ENCODE measurements at regions not wholly inside any gene's neighbourhood (a gene's known extent, or its start where the extent isn't known, plus 50 kb on each side); places are given as distances from the start of the nearest gene placed in this dataset.

GRCh38 chr1:38719880-38720279 lies 139.7 kb downstream of the RRAGC start:
- TF ChIP-seq, protein P1, sequence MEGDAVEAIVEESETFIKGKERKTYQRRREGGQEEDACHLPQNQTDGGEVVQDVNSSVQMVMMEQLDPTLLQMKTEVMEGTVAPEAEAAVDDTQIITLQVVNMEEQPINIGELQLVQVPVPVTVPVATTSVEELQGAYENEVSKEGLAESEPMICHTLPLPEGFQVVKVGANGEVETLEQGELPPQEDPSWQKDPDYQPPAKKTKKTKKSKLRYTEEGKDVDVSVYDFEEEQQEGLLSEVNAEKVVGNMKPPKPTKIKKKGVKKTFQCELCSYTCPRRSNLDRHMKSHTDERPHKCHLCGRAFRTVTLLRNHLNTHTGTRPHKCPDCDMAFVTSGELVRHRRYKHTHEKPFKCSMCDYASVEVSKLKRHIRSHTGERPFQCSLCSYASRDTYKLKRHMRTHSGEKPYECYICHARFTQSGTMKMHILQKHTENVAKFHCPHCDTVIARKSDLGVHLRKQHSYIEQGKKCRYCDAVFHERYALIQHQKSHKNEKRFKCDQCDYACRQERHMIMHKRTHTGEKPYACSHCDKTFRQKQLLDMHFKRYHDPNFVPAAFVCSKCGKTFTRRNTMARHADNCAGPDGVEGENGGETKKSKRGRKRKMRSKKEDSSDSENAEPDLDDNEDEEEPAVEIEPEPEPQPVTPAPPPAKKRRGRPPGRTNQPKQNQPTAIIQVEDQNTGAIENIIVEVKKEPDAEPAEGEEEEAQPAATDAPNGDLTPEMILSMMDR (IDR thresholded peaks at IDR 0.05; ENCODE audit: low read length): no peak
- TF ChIP-seq EZH2 (IDR thresholded peaks at IDR 0.05; ENCODE audit: borderline replicate concordance, low read length): no peak

Data from OCI-LY1 (cell line).